GM12891 (cell line): ENCODE measurements at regions not wholly inside any gene's neighbourhood (a gene's known extent, or its start where the extent isn't known, plus 50 kb on each side); places are given as distances from the start of the nearest gene placed in this dataset.
"Not testable (repeated sequence)": the region's sequence is repeated elsewhere in the genome, so short reads cannot be mapped to it uniquely, and the experiment has no call there.

Experiments
- DNase-seq: peaks from one replicate; pipeline ENCODE4 v3.0.0; 2011; ENCODE audit warnings: low spot score; ENCODE audit not compliant: insufficient read length
- FAIRE-seq: peaks from 2 replicates; lab custom pipeline; 2011; peaks lifted over from hg19 to GRCh38; lab: Jason Lieb, UNC
- PAX5 ChIP-seq: IDR thresholded peaks from 2 replicates; pipeline ENCODE4 v1.6.1; 2011; ENCODE audit warnings: low read length, moderate library complexity, mild to moderate bottlenecking; ENCODE audit not compliant: insufficient read depth, severe bottlenecking
- POLR2A ChIP-seq: IDR thresholded peaks from 2 replicates; pipeline ENCODE4 v1.6.1; 2011; ENCODE audit warnings: low read depth, low read length, control low read depth
- POLR2AphosphoS5 ChIP-seq: IDR thresholded peaks from 2 replicates; pipeline ENCODE4 v1.6.1; 2011; ENCODE audit warnings: low read depth, low read length, control low read depth
- POU2F2 ChIP-seq: IDR thresholded peaks from 2 replicates; pipeline ENCODE4 v1.6.1; 2011; ENCODE audit warnings: low read depth, mild to moderate bottlenecking, control low read depth, low read length, moderate library complexity
- SPI1 ChIP-seq: IDR thresholded peaks from 2 replicates; pipeline ENCODE4 v1.6.1; 2011; ENCODE audit warnings: low read depth, low read length, control low read depth
- TAF1 ChIP-seq: IDR thresholded peaks from 2 replicates; pipeline ENCODE4 v1.6.1; 2011; ENCODE audit warnings: low read depth, low read length, control low read depth

GRCh38 chr10:64118736-64119135 lies 597.5 kb downstream of the REEP3 start:
- FAIRE-seq (no peak), DNase-seq (no peak)
- TF ChIP-seq POLR2AphosphoS5, result no peak

DNA sequence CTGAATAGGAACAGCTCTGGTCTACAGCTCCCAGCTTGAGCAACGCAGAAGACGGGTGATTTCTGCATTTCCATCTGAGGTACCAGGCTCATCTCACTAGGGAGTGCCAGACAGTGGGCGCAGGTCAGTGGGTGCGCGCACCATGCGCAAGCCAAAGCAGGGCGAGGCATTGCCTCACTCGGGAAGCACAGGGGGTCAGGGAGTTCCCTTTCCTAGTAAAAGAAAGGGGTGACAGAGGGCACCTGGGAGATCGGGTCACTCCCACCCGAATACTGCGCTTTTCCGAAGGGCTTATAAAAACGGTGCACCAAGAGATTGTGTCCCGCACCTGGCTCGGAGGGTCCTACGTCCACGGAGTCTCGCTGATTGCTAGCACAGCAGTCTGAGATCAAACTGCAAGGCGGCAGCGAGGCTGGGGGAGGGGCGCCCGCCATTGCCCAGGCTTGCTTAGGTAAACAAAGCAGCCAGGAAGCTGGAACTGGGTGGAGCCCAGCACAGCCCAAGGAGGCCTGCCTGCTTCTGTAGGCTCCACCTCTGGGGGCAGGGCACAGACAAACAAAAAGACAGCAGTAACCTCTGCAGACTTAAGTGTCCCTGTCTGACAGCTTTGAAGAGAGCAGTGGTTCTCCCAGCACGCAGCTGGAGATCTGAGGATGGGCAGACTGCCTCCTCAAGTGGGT lies 599.2 kb downstream of the REEP3 start:
- not testable (repeated sequence) for DNase-seq, FAIRE-seq

DNA sequence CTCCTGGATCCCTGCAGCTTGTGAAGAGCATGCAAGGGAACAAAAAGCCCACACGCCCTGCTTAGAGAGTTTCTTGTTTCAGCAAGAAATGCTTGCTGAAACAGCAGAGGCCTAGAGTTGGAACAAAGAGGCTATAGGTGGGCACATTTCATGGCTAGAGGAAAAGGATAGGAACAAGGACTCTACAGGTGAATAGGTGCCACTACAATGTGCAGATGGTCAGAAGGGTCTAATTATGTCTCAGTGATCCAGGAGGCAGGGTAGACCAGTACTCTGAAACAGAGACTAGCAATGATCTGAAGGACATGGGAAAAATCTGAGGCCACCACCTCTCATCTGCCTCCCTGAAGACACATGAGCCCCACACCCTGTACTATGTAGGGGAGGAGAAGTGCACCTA lies 609.0 kb downstream of the REEP3 start:
- TF ChIP-seq PAX5 (no peak), POLR2A (no peak), SPI1 (no peak), TAF1 (no peak), POLR2AphosphoS5 (no peak), POU2F2 (no peak)
- DNase-seq (no peak), FAIRE-seq (no peak)

DNA sequence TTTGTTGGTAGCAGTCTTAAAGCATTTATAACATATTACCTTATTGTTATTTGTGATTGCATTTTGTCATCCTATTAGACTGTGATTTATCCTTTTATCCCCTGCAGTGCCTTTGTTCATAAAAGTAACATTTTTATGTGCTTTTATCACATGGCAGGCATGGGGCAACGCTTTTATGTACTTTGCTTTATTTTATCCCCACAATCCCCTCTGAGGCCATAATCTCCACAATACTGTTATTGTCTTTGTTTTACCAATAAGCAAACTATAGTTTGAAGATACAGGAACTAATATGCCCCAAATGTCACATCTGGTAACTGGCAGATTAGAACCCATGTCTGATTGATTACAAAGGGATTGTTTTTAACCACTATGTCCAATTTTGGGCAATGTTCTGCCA lies 613.5 kb downstream of the REEP3 start:
- no peak for FAIRE-seq
- TF ChIP-seq POU2F2 (no peak), TAF1 (no peak), POLR2A (no peak), POLR2AphosphoS5 (no peak)
- no peak for DNase-seq

- no peak for TF ChIP-seq PAX5
- no peak for TF ChIP-seq SPI1
- no peak for TF ChIP-seq POU2F2
- TF ChIP-seq POLR2AphosphoS5, result no peak
- no peak for TF ChIP-seq POLR2A
- TF ChIP-seq TAF1, result no peak
- DNase-seq (no peak), FAIRE-seq (no peak)
Measured at GRCh38 chr10:64142395-64142794, 621.2 kb downstream of the REEP3 start.

DNA sequence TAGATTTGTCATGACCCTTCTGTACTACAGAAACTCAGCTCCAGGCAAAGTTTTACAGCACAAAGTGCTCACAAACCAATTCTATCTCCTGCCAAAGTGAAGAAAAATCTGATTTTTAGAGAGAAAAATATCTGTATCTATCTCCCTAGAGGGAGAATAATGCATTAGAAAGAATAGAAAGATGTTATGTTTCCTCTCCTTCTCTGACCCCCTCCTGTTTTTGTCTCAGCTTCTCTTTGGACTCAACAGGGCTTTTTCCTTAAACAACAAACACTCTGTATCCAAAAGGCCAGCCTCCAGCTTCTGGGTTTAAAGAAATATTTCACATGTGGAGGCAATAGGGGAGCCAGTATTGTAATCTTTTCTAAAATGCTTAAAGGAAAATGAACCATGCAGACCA lies 627.4 kb downstream of the REEP3 start:
- TF ChIP-seq PAX5 (no peak), SPI1 (no peak), POU2F2 (no peak)
- FAIRE-seq (no peak), DNase-seq (no peak)

DNA sequence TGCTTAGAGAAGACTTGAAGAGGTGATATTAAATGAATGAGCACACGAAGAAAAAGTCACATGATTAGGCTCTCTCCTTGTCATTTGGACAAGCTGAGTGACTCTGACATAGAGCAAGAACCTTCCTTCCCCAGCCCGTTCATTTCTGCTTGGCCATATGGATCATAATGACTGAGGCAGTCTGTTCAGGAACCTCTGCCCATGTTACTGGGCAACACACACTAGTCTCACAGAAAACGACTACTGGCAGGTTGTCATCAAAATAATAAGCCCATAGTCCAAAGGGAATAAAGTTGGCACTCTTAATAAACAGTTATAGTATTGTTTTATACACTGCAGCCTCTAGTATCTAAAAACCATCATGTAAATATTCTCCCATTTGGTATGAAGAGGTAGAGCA lies 635.0 kb downstream of the REEP3 start:
- TF ChIP-seq PAX5, result no peak
- FAIRE-seq (no peak), DNase-seq (no peak)

DNA sequence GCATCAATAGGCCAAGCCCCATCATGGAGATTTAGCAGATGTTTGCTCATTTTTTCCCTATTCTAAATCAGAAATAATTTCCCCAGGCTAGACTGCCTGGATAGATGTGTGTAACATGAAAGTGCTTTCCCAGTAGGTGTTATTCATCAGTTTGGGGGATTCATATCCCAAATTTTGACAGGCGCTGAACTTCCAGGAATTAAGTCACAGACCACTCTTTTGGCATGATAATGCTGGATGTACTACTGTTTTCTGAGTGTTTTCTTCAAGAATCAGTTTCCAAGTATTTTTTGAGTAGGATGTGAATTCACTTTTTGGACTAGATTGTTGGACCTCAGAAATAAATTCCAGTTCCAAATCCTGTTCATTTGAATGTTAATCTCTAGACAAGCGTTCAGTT lies 637.4 kb downstream of the REEP3 start:
- no peak for FAIRE-seq
- no peak for DNase-seq
- no peak for TF ChIP-seq POLR2A
- TF ChIP-seq SPI1, result no peak
- no peak for TF ChIP-seq PAX5
- TF ChIP-seq POU2F2, result no peak
- no peak for TF ChIP-seq TAF1
- no peak for TF ChIP-seq POLR2AphosphoS5

- no peak for TF ChIP-seq SPI1
- no peak for TF ChIP-seq POLR2AphosphoS5
- TF ChIP-seq PAX5, result no peak
- no peak for TF ChIP-seq POU2F2
- TF ChIP-seq TAF1, result no peak
- no peak for TF ChIP-seq POLR2A
- no peak for FAIRE-seq
- no peak for DNase-seq
Measured at GRCh38 chr10:64159910-64160872, 639.0 kb downstream of the REEP3 start.

DNA sequence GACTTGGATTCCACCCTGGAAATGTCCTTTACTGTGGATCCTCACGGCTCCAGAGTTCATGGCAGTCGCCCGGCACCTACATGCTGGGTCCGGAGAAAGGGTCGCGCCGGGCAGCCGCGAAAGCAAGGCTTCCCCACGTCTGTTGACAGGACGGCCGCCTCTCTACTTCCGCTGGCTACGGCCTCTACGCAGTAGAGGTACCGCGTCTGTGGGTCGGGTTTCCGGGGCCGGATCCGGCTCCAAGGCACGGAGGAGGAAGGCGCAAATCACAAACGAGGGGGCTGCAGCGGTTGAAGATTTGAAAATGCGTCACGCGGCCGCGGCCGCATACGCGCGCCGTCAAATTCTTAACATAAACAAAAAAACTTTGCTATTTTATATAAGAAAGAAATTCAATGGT lies 649.6 kb downstream of the REEP3 start:
- TF ChIP-seq TAF1 (no peak), POLR2AphosphoS5 (no peak), SPI1 (no peak), POLR2A (no peak), PAX5 (no peak), POU2F2 (no peak)
- no peak for FAIRE-seq
- DNase-seq, result no peak

GRCh38 chr10:64173826-64174225 lies 652.6 kb downstream of the REEP3 start:
- TF ChIP-seq PAX5 (no peak), POLR2AphosphoS5 (no peak), POU2F2 (no peak), POLR2A (no peak), SPI1 (no peak), TAF1 (no peak)
- no peak for FAIRE-seq

More at GRCh38 chr10:64173826-64174225, 652.6 kb downstream of the REEP3 start:
- DNase-seq, result no peak
